ENCODE measurements at regions not wholly inside any gene's neighbourhood (a gene's known extent, or its start where the extent isn't known, plus 50 kb on each side); places are given as distances from the start of the nearest gene placed in this dataset.

DNA sequence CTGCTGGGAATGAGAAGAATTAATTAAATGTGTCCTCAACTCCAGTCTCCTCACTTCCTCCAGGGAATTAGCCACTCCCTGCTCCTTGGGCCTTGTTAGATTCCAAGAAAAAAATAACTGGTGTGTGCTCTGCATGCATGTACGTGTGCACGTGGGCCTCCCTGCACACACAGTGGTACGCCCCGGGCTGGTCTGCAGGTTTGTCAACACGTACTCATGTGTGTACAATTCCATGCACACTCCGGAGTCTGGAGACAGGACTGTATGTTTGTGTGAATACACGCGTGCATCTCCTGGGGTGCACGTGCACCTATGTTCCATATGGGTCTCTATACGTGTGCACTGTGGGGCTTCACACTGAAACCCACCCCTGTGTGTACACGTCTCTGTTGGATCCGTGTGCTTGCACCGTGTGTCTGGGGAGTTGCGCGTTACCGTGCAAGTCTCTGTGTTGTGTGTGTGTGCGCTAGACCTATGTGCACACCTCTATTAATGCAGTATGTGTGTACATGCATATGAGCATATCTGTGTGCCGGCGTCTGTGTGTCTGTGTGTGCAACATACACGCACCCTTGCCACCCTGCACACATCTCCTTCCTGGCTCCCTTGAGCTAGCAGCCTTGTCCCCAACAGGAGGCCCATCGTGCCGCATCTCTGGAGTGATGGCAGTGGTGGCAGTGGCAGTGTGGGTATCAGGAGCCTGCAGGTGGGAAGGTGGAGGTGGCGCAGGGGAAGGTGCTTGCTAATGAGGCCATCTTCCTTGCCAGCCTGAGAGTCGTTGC, 210.1 kb downstream of the TBC1D2B start:
- DNase-seq, result no peak
- no peaks in the 10 kb centered on the region for H3K36me3 ChIP-seq
- TF ChIP-seq, protein P1, sequence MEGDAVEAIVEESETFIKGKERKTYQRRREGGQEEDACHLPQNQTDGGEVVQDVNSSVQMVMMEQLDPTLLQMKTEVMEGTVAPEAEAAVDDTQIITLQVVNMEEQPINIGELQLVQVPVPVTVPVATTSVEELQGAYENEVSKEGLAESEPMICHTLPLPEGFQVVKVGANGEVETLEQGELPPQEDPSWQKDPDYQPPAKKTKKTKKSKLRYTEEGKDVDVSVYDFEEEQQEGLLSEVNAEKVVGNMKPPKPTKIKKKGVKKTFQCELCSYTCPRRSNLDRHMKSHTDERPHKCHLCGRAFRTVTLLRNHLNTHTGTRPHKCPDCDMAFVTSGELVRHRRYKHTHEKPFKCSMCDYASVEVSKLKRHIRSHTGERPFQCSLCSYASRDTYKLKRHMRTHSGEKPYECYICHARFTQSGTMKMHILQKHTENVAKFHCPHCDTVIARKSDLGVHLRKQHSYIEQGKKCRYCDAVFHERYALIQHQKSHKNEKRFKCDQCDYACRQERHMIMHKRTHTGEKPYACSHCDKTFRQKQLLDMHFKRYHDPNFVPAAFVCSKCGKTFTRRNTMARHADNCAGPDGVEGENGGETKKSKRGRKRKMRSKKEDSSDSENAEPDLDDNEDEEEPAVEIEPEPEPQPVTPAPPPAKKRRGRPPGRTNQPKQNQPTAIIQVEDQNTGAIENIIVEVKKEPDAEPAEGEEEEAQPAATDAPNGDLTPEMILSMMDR (IDR thresholded peaks at IDR 0.05; ENCODE audit: low read depth, low read length), result no peak
- no peaks in the 10 kb centered on the region for H3K27me3 ChIP-seq (ENCODE audit: insufficient read depth, low read depth, severe bottlenecking)
- H3K27ac ChIP-seq, result no peak overlapping the region
- no peak overlapping the region for H3K4me3 ChIP-seq (ENCODE audit: low read depth, low read length)
- no peaks in the 10 kb centered on the region for H3K9me3 ChIP-seq (ENCODE audit: severe bottlenecking)

DNA sequence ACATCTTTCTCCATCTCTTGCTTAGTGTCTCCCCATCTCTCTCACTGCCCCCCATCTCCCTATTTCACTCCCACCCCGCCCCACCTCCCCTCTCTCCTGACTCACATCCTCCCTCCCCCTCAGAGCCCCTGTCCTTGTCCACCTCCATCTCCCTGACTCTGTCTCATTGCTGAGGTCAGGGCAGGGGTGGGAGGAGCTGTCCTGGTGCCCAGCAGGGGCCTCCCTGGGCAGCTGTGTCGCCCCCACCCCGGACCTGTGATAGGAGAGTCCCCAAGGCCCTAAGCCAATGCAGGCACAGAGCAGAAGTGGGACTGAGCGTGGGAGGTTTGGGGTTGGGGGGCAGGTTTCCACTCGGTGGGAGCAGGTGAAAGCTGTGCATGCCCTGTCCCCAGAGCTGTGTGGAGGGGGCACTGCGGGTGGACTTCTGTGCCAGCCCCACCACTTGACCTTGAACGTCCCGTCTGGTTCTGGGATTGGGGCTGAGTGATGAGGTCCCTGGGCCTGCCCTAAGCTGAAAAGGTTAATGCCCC, 210.8 kb downstream of the TBC1D2B start:
- TF ChIP-seq, protein P1 (IDR thresholded peaks at IDR 0.05; ENCODE audit: low read depth, low read length), result no peak
- H3K9me3 ChIP-seq (ENCODE audit: severe bottlenecking), result no peaks in the 10 kb centered on the region
- DNase-seq, result no peak
- no peaks in the 10 kb centered on the region for H3K36me3 ChIP-seq
- no peak overlapping the region for H3K4me3 ChIP-seq (ENCODE audit: low read depth, low read length)
- H3K27ac ChIP-seq, result no peak overlapping the region
- no peaks in the 10 kb centered on the region for H3K27me3 ChIP-seq (ENCODE audit: insufficient read depth, low read depth, severe bottlenecking)

DNA sequence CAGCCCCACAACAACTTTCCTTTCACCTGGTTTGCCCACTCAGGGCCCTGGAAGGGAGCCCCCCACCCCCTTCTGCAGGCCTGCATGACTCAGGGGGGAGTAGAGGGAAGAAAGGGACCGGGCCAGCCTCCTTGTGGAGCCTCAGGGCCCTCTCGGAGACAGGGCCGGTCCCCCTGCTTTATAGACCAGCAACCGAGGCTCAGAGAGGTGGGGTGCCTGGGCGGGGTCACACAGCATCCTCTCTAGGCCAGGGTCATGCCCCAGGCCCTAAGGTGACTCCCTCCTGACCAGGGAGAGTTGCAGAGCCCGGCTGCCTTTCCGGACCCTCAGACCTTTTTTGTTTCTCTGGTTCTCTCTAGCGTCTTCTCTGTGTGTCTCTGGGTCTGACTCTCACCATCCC, 211.3 kb downstream of the TBC1D2B start:
- H3K27ac ChIP-seq, result no peak overlapping the region
- no peaks in the 10 kb centered on the region for H3K27me3 ChIP-seq (ENCODE audit: insufficient read depth, low read depth, severe bottlenecking)
- H3K36me3 ChIP-seq, result no peaks in the 10 kb centered on the region
- H3K4me3 ChIP-seq (ENCODE audit: low read depth, low read length), result no peak overlapping the region
- TF ChIP-seq, protein P1 (IDR thresholded peaks at IDR 0.05; ENCODE audit: low read depth, low read length), result no peak
- DNase-seq, result no peak
- no peaks in the 10 kb centered on the region for H3K9me3 ChIP-seq (ENCODE audit: severe bottlenecking)

DNA sequence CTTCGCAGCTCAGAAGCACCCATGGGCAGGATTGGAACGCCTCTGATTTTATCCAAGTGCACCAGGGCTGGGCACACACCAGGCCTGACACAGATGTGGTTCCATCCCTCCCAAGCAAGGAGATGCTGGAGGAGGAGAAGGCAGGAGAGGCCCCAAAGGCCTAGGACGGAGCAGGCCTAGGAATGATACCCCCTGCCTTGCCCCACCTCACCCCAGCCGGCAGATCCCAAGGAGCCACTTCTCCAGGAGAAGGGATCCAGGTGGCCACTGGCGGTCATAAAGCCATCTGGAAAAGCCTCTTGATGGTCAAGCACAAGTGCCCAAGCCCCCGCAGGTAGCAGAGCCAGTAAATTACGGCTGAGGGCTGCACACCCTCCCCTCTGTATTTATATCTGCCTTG, 211.8 kb downstream of the TBC1D2B start:
- Histone ChIP-seq H3K27ac (no peak overlapping the region), H3K36me3 (no peaks in the 10 kb centered on the region), H3K9me3 (ENCODE audit: severe bottlenecking) (no peaks in the 10 kb centered on the region), H3K27me3 (ENCODE audit: insufficient read depth, low read depth, severe bottlenecking) (no peaks in the 10 kb centered on the region), H3K4me3 (ENCODE audit: low read depth, low read length) (no peak overlapping the region)
- DNase-seq, result no peak
- TF ChIP-seq, protein P1 (IDR thresholded peaks at IDR 0.05; ENCODE audit: low read depth, low read length), result no peak

DNA sequence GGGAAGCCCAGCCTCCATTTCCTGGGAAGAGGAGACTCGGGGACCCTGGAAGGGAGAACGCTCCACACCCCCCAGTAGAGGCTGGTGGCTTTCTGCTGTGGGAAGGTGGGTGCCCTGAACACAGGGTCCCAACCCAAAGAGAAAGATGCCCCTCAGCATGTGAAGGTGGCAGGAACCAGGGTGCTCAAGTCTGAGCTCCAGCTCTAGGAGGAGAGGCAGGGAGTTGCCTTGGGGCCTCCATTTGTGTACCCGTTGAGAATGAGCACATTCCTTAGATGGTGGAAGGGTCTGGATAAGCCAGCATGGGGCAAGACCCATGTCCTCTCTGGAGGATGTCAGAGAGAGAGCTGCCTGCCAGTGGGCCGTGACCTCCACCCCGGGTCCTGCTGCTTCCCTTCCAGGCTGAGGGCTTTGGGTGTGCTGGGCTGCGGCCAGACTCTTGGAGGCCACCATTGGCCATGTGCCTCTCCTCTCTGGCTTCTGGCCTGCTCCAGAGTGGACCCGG, 212.4 kb downstream of the TBC1D2B start:
- Histone ChIP-seq H3K36me3 (no peaks in the 10 kb centered on the region), H3K9me3 (ENCODE audit: severe bottlenecking) (no peaks in the 10 kb centered on the region), H3K27me3 (ENCODE audit: insufficient read depth, low read depth, severe bottlenecking) (no peaks in the 10 kb centered on the region), H3K27ac (no peak overlapping the region), H3K4me3 (ENCODE audit: low read depth, low read length) (no peak overlapping the region)
- TF ChIP-seq, protein P1 (IDR thresholded peaks at IDR 0.05; ENCODE audit: low read depth, low read length), result no peak
- no peak for DNase-seq
